Naive B cell (primary cell): ENCODE measurements at regions not wholly inside any gene's neighbourhood (a gene's known extent, or its start where the extent isn't known, plus 50 kb on each side); places are given as distances from the start of the nearest gene placed in this dataset.
A peak's percentile ranks its signal among the peaks of the same experiment; 100 is the strongest.

Source experiments
- ATAC-seq, 2 donors: fragments of 150-1000 bp; cut with Tn5 transposase; 2 replicates each; pipeline ENCODE4 v1.10.0; 2021; ENCODE audit warnings: low read depth in 2 of 2, mild to moderate bottlenecking in 2 of 2, moderate library complexity in 2 of 2
- DNase-seq: peaks from one replicate; pipeline ENCODE4 v3.0.0; 2022
- H3K27ac Mint-ChIP-seq, 6 donors: one replicate each; pipeline ENCODE4 v1.8.0; 2020 to 2022; ENCODE audit warnings: mild to moderate bottlenecking in 6 of 6, mixed read lengths in 6 of 6, moderate library complexity in 5 of 6, inconsistent platforms in 2 of 6
- H3K27me3 Mint-ChIP-seq, 3 donors: one replicate each; pipeline ENCODE4 v1.8.0; 2021 to 2022; ENCODE audit warnings: mixed read lengths in 3 of 3, mild to moderate bottlenecking in 1 of 3
- H3K36me3 Mint-ChIP-seq, 2 donors: one replicate each; pipeline ENCODE4 v1.8.0; 2020 to 2022; ENCODE audit warnings: mixed read lengths in 2 of 2, inconsistent platforms in 1 of 2, mild to moderate bottlenecking in 1 of 2
- H3K4me1 Mint-ChIP-seq, 3 donors: one replicate each; pipeline ENCODE4 v1.8.0; 2020 to 2022; ENCODE audit warnings: mixed read lengths in 3 of 3, inconsistent platforms in 1 of 3, mild to moderate bottlenecking in 1 of 3, moderate library complexity in 1 of 3
- H3K4me3 Mint-ChIP-seq, 8 donors: one replicate each; pipeline ENCODE4 v1.8.0; 2020 to 2022; ENCODE audit warnings: mild to moderate bottlenecking in 8 of 8, mixed read lengths in 8 of 8, moderate library complexity in 8 of 8, inconsistent platforms in 2 of 8
- H3K9me3 Mint-ChIP-seq, 7 donors: one replicate each; pipeline ENCODE4 v1.8.0; 2020 to 2022; ENCODE audit warnings: mixed read lengths in 7 of 7, mild to moderate bottlenecking in 5 of 7, inconsistent platforms in 2 of 7, moderate library complexity in 1 of 7

DNA sequence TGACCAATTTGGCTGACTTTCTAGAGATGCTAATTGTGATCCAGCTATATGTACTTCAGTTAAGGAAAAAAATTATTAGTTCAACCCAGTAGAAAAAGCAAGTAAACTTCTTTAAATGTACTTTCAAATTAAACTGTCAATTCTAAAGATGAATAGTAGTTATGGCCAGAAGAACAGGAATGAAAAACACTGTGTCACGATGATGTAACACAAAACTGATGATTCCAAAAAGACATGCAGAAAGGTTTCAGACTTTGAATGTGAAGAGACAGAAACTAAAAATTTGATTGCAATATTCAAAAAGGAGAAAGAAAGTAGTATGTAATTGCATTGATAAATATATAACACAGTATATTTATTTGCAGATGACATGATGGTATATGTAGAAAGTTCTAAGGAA lies 127.3 kb upstream of the NR4A3 start:
- no peak for DNase-seq
- Mint-ChIP-seq H3K4me1 (no peaks in the 10 kb centered on the region), H3K27me3 (peaks cover 0 to 16% (median 0%) of the 10 kb centered on the region in 3 donors), H3K9me3 (peaks cover 0 to 11% (median 0%) of the 10 kb centered on the region in 7 donors), H3K4me3 (no peak overlapping the region), H3K27ac (no peak overlapping the region), H3K36me3 (no peaks in the 10 kb centered on the region)
- no peak for ATAC-seq

DNA sequence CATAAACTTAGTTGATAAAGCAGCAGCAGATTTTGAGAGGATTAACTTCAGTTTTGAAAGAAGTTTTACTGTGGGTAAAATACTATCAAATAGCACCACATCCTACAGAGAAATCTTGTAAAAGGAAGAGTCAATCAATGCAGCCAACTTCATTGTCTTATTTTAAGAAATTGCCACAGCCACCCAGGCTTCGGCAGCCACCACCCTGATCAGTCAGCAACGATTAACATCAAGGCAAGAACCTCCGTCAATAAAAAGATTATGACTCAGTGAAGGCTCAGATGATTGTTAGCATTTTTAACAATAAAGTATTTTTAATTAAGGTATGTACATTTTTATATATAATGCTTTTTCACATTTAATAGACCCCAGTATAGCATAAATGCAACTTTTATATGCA lies 122.3 kb upstream of the NR4A3 start:
- H3K4me1 Mint-ChIP-seq = no peaks in the 10 kb centered on the region
- no peaks in the 10 kb centered on the region for H3K36me3 Mint-ChIP-seq
- ATAC-seq (no peak), DNase-seq (no peak)
- no peak overlapping the region for H3K27ac Mint-ChIP-seq
- H3K27me3 Mint-ChIP-seq = peaks cover 0 to 8% (median 4%) of the 10 kb centered on the region in 3 donors
- H3K9me3 Mint-ChIP-seq = peaks cover 0 to 11% (median 0%) of the 10 kb centered on the region in 7 donors
- no peak overlapping the region for H3K4me3 Mint-ChIP-seq

DNA sequence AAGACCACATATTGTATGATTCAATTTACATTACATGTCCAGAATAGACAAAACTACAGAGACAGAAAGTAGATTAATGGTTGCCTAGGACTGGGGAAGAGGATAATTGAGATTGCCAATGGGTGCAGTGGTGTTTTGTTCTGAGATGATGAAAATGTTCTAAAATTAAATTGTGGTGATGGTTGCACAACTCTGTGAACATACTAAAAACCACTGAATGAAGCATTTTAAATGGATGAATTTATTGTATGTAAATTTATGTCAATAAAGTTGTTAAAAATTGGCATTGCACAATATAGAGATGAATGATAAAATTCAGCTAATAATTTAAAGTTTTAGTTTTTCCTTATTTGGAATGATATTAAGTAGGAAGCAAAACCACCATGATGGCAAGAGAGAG lies 109.5 kb upstream of the NR4A3 start:
- no peak for DNase-seq
- ATAC-seq = no peak
- no peaks in the 10 kb centered on the region for H3K36me3 Mint-ChIP-seq

DNA sequence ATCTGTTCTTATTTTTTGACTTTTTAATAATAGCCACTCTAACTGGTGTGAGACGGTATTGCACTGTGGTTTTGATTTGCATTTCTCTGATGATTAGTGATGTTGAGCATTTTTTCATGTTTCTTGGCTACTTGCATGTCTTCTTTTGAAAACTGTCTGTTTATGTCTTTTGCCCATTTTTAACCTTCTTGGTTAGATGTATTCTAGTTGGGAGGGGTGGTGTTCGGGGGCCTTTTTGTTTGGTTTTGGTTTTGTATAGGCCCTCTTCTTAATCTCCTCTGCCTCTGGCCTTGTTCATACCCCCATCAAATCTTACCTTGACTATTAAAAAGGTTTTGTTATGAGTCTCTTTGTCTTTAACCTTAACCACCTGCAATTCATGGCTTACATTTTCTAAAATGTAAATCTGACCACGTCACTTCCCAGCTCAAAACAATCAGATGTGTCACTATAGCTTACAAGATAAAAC lies 107.8 kb upstream of the NR4A3 start:
- Mint-ChIP-seq H3K9me3 (peaks cover 0 to 2% (median 0%) of the 10 kb centered on the region in 7 donors), H3K36me3 (no peaks in the 10 kb centered on the region), H3K27me3 (no peaks in the 10 kb centered on the region), H3K4me3 (no peak overlapping the region), H3K4me1 (peaks cover 5 to 9% (median 5%) of the 10 kb centered on the region in 3 donors), H3K27ac (peak overlapping the region in 1 of 6 donors; percentile 9)
- ATAC-seq = no peak
- DNase-seq = no peak

More for the DNA sequence above, 109.5 kb upstream of the NR4A3 start:
- Mint-ChIP-seq H3K4me3 (no peak overlapping the region), H3K27me3 (peaks cover 0 to 2% (median 0%) of the 10 kb centered on the region in 3 donors), H3K4me1 (peaks cover 5 to 9% (median 5%) of the 10 kb centered on the region in 3 donors), H3K27ac (no peak overlapping the region), H3K9me3 (peaks cover 0 to 2% (median 0%) of the 10 kb centered on the region in 7 donors)

GRCh38 chr9:99718631-99719030 lies 103.1 kb upstream of the NR4A3 start:
- Mint-ChIP-seq H3K36me3 (no peaks in the 10 kb centered on the region), H3K27ac (no peak overlapping the region), H3K4me3 (no peak overlapping the region), H3K27me3 (no peaks in the 10 kb centered on the region), H3K9me3 (no peaks in the 10 kb centered on the region), H3K4me1 (peaks cover 22 to 34% (median 24%) of the 10 kb centered on the region in 3 donors)
- DNase-seq = no peak
- ATAC-seq = no peak

DNA sequence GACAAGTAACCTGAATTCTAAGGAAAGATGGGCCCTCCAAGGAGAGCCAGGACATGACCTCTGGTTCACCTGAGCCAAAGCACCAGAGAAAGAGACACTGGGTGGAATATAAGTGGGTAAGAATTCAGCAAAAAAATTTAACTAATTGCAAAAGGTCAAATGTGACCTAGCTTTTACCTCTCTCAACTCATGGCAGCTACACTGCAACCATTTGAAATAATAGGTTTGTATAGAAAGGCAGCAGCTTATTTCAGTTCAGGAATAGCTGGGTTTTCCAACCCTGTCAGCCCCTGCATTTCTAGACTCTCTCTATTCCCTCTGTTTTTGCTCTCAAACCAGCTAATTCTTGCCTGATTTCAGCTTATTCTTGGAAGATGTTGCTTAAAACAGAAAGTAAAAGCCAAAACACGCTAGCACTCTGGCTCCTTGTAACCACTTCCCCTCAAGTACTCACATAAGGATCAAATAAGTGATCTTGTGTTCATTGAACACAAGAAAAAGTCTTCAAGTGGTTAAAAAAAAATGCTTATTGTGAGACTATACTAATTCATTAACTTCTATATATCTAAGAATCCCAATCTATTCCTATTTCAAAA lies 101.1 kb upstream of the NR4A3 start:
- no peaks in the 10 kb centered on the region for H3K9me3 Mint-ChIP-seq
- ATAC-seq (peak; percentile 65 to 74), DNase-seq (peak; percentile 6)
- no peaks in the 10 kb centered on the region for H3K27me3 Mint-ChIP-seq
- H3K27ac Mint-ChIP-seq = peak overlapping the region; percentile 48 to 95 (median 76)
- peak overlapping the region; percentile 71 to 94 (median 86) for H3K4me3 Mint-ChIP-seq
- peaks cover 17 to 29% (median 18%) of the 10 kb centered on the region in 3 donors for H3K4me1 Mint-ChIP-seq
- no peaks in the 10 kb centered on the region for H3K36me3 Mint-ChIP-seq

GRCh38 chr9:99721898-99722297 lies 99.8 kb upstream of the NR4A3 start:
- Mint-ChIP-seq H3K27ac (no peak overlapping the region), H3K9me3 (no peaks in the 10 kb centered on the region)
- ATAC-seq = no peak

GRCh38 chr9:99722877-99723276 lies 98.8 kb upstream of the NR4A3 start:
- no peak overlapping the region for H3K4me3 Mint-ChIP-seq
- no peaks in the 10 kb centered on the region for H3K27me3 Mint-ChIP-seq
- DNase-seq (no peak), ATAC-seq (peak; percentile 27 to 50)
- H3K4me1 Mint-ChIP-seq = peaks cover 17 to 29% (median 18%) of the 10 kb centered on the region in 3 donors
- no peaks in the 10 kb centered on the region for H3K9me3 Mint-ChIP-seq
- H3K36me3 Mint-ChIP-seq = no peaks in the 10 kb centered on the region
- H3K27ac Mint-ChIP-seq = no peak overlapping the region

More at GRCh38 chr9:99721898-99722297, 99.8 kb upstream of the NR4A3 start:
- no peak overlapping the region for H3K4me3 Mint-ChIP-seq
- H3K27me3 Mint-ChIP-seq = no peaks in the 10 kb centered on the region
- no peaks in the 10 kb centered on the region for H3K36me3 Mint-ChIP-seq
- DNase-seq = no peak
- H3K4me1 Mint-ChIP-seq = peaks cover 17 to 29% (median 18%) of the 10 kb centered on the region in 3 donors

DNA sequence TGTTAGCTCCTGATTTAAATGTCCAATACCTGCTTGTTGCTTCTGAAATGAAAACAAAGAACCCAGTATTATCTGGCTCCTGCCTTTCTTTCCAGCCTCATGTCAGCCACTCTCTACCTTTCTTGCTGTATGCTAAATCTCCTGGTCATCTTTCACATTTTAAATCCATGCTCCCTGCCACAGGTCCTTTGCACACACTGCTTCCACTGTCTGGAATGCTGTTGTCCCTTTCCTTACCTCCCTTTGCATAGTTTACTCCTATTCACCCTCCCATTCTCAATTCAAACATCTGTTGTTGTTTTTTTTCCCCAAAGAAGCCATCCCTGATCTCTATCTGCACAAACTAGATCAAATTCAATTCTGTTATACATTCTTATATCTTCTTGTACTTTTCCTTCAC lies 97.0 kb upstream of the NR4A3 start:
- ATAC-seq (no peak), DNase-seq (no peak)
- Mint-ChIP-seq H3K4me3 (no peak overlapping the region), H3K36me3 (no peaks in the 10 kb centered on the region), H3K27me3 (no peaks in the 10 kb centered on the region), H3K4me1 (peaks cover 13 to 28% (median 15%) of the 10 kb centered on the region in 3 donors), H3K27ac (no peak overlapping the region), H3K9me3 (no peaks in the 10 kb centered on the region)

DNA sequence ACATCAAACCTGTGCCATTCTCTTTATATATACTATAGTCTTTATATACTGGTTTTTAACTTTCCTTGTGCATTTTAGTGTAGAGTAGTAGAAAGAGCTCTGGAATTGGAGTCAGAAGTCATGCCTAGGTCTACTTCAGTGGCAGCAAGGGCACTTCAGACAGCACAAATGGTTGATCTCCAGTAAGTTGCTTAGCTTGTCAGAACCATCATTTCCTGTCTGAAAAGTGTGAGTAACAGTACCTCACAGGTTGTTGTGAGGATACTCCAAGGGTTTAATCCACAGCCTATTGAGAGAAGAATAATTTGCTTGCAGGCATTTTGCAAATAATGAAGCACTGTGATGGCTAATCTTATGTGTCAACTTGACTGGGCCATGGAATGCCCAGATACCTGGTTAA lies 95.8 kb upstream of the NR4A3 start:
- H3K4me1 Mint-ChIP-seq = peaks cover 1 to 16% (median 3%) of the 10 kb centered on the region in 3 donors
- H3K27me3 Mint-ChIP-seq = peaks cover 0 to 9% (median 6%) of the 10 kb centered on the region in 3 donors
- H3K36me3 Mint-ChIP-seq = no peaks in the 10 kb centered on the region
- H3K4me3 Mint-ChIP-seq = no peak overlapping the region
- no peaks in the 10 kb centered on the region for H3K9me3 Mint-ChIP-seq
- ATAC-seq (no peak), DNase-seq (no peak)
- H3K27ac Mint-ChIP-seq = no peak overlapping the region

DNA sequence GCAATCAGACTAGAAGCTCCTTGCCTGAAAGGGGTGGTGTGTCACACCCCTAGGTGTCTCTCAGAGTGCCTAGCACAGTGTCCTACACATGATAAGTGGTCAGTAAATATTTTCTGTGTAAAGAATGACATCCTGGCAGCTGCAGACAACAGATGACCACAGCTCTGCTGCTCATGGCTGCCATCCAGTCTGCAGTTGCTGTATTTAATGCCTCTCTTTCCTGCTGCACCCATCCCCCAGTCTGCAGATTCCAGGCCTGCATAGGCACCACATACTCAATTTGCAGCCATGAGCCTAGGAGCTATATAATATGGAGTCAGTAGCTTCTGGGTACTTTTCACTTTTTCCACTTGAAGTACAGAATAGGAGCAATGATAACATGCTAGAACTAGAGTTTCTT lies 94.9 kb upstream of the NR4A3 start:
- ATAC-seq = no peak
- no peaks in the 10 kb centered on the region for H3K36me3 Mint-ChIP-seq
- H3K27me3 Mint-ChIP-seq = peaks cover 0 to 9% (median 6%) of the 10 kb centered on the region in 3 donors
- no peaks in the 10 kb centered on the region for H3K9me3 Mint-ChIP-seq
- H3K4me3 Mint-ChIP-seq = no peak overlapping the region
- H3K27ac Mint-ChIP-seq = no peak overlapping the region
- no peak for DNase-seq
- peaks cover 0 to 12% (median 0%) of the 10 kb centered on the region in 3 donors for H3K4me1 Mint-ChIP-seq

- DNase-seq = no peak
- H3K27me3 Mint-ChIP-seq = peaks cover 0 to 9% (median 6%) of the 10 kb centered on the region in 3 donors
- no peak overlapping the region for H3K27ac Mint-ChIP-seq
- no peak for ATAC-seq
- no peaks in the 10 kb centered on the region for H3K9me3 Mint-ChIP-seq
- H3K36me3 Mint-ChIP-seq = no peaks in the 10 kb centered on the region
- H3K4me3 Mint-ChIP-seq = no peak overlapping the region
- peaks cover 6 to 10% (median 6%) of the 10 kb centered on the region in 3 donors for H3K4me1 Mint-ChIP-seq
Observed at GRCh38 chr9:99730062-99730461, 91.6 kb upstream of the NR4A3 start.

- Mint-ChIP-seq H3K9me3 (no peaks in the 10 kb centered on the region), H3K36me3 (no peaks in the 10 kb centered on the region), H3K4me3 (peak overlapping the region in 1 of 8 donors; percentile 1), H3K4me1 (peaks cover 6 to 10% (median 6%) of the 10 kb centered on the region in 3 donors), H3K27ac (no peak overlapping the region), H3K27me3 (peaks cover 0 to 9% (median 6%) of the 10 kb centered on the region in 3 donors)
- DNase-seq (no peak), ATAC-seq (no peak)
Observed at GRCh38 chr9:99731950-99732349, 89.7 kb upstream of the NR4A3 start.

DNA sequence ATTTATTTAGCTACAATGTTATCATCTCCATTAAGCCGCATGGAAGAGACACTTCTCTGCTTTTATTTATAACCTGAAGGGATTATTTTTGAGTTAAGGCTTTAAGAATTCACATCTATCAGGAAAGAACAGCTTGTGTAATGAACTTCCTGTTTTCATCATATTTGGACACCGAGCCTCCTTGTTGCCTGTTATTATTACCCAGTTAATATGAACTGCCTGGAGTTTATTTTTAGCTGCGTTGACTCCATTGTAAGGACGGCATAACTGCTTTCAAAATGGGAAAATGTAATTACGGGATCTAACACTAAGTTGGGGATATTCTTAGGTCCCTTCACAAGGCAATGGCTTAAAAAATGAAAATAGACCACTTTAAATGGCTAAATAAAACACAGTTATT lies 89.0 kb upstream of the NR4A3 start:
- Mint-ChIP-seq H3K4me1 (peaks cover 6 to 10% (median 6%) of the 10 kb centered on the region in 3 donors), H3K4me3 (no peak overlapping the region), H3K27me3 (peaks cover 0 to 16% (median 6%) of the 10 kb centered on the region in 3 donors), H3K27ac (no peak overlapping the region), H3K9me3 (no peaks in the 10 kb centered on the region), H3K36me3 (no peaks in the 10 kb centered on the region)
- DNase-seq (no peak), ATAC-seq (peak in 1 of 2 donors; percentile 46)
